ENCODE measurements at regions not wholly inside any gene's neighbourhood (a gene's known extent, or its start where the extent isn't known, plus 50 kb on each side); places are given as distances from the start of the nearest gene placed in this dataset.

DNA sequence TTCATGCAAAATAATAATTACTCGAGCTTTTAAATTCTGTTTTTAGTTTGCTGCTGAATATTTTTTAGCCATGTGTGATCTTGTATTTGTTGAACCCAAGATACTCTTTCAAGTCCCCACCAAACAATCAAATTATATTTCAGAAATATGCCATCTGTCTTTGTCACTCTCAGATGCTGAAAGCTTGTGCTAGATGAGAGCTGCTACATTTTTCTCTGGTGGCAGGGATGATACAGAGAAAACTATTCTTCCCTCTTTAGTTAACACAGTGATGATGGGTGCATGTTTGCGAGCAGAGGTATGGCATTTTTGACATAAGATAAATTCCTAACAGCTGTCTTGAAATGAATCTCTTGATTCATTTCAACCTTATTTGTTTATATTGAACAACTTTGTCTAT, 100.6 kb upstream of the NPHP3 start:
- H3K27ac ChIP-seq (ENCODE audit: insufficient read depth, low read length): no peak overlapping the region
- H3K9me3 ChIP-seq (ENCODE audit: control insufficient read depth, insufficient read depth, low read depth, low read length): no peaks in the 10 kb centered on the region
- DNase-seq (ENCODE audit: low read depth in 2 of 2): no peak
- H3K27me3 ChIP-seq (ENCODE audit: control insufficient read depth, insufficient read depth, low read length): no peaks in the 10 kb centered on the region
- H3K36me3 ChIP-seq (ENCODE audit: control insufficient read depth, insufficient read depth, low read length): no peaks in the 10 kb centered on the region
- H3K79me2 ChIP-seq (ENCODE audit: control insufficient read depth, insufficient read depth, low read length): no peaks in the 10 kb centered on the region
- no peaks in the 10 kb centered on the region for H4K20me1 ChIP-seq (ENCODE audit: control insufficient read depth, extremely low read depth, insufficient read depth, low read length)
- H3K4me1 ChIP-seq (ENCODE audit: control insufficient read depth, extremely low read depth, insufficient read depth, low read length): no peaks in the 10 kb centered on the region
- no peak overlapping the region for H3K9ac ChIP-seq (ENCODE audit: insufficient read depth, low read length)
- H3K4me3 ChIP-seq (replicated peaks in 1 of 4; ENCODE audit: control extremely low read depth in 1 of 4, insufficient read depth in 1 of 4, low read depth in 3 of 4, low read length in 4 of 4): no peak overlapping the region
- H3K4me2 ChIP-seq (ENCODE audit: extremely low read depth, insufficient read depth, low read length): no peak overlapping the region
- no peak overlapping the region for H2AFZ ChIP-seq (ENCODE audit: low read length)
- TF ChIP-seq, protein P1, sequence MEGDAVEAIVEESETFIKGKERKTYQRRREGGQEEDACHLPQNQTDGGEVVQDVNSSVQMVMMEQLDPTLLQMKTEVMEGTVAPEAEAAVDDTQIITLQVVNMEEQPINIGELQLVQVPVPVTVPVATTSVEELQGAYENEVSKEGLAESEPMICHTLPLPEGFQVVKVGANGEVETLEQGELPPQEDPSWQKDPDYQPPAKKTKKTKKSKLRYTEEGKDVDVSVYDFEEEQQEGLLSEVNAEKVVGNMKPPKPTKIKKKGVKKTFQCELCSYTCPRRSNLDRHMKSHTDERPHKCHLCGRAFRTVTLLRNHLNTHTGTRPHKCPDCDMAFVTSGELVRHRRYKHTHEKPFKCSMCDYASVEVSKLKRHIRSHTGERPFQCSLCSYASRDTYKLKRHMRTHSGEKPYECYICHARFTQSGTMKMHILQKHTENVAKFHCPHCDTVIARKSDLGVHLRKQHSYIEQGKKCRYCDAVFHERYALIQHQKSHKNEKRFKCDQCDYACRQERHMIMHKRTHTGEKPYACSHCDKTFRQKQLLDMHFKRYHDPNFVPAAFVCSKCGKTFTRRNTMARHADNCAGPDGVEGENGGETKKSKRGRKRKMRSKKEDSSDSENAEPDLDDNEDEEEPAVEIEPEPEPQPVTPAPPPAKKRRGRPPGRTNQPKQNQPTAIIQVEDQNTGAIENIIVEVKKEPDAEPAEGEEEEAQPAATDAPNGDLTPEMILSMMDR (conservative IDR thresholded peaks at IDR 0.05 in 1 of 2, IDR thresholded peaks at IDR 0.05 in 1 of 2; ENCODE audit: low read depth in 1 of 2, low read length in 2 of 2): no peak
- no peak for TF ChIP-seq EZH2 (IDR thresholded peaks at IDR 0.05; ENCODE audit: low read length, missing control alignments)

DNA sequence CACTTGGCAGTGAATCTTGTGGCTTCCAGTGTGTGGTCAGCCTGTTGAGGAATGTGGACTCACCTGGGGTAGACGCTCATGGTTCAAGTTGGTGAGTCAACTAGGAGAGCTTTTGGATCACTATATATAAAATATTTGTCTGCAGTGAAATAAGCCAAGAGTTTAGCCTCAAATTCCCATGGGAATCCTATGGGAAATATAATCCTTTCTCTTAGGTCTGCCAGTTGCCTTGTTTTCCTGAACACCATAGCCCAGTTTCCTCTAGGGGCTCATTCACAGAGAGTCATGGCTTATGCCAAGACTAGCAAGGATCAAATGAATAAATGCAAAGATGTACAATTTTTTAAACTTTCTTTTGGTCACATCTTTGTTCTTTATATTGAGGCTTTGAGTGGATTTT, 100.1 kb upstream of the NPHP3 start:
- H3K4me3 ChIP-seq (replicated peaks in 1 of 4; ENCODE audit: control extremely low read depth in 1 of 4, insufficient read depth in 1 of 4, low read depth in 3 of 4, low read length in 4 of 4): no peak overlapping the region
- H4K20me1 ChIP-seq (ENCODE audit: control insufficient read depth, extremely low read depth, insufficient read depth, low read length): no peaks in the 10 kb centered on the region
- no peak overlapping the region for H3K4me2 ChIP-seq (ENCODE audit: extremely low read depth, insufficient read depth, low read length)
- TF ChIP-seq EZH2 (IDR thresholded peaks at IDR 0.05; ENCODE audit: low read length, missing control alignments): no peak
- TF ChIP-seq, protein P1 (conservative IDR thresholded peaks at IDR 0.05 in 1 of 2, IDR thresholded peaks at IDR 0.05 in 1 of 2; ENCODE audit: low read depth in 1 of 2, low read length in 2 of 2): no peak
- H3K27ac ChIP-seq (ENCODE audit: insufficient read depth, low read length): no peak overlapping the region
- no peaks in the 10 kb centered on the region for H3K4me1 ChIP-seq (ENCODE audit: control insufficient read depth, extremely low read depth, insufficient read depth, low read length)
- DNase-seq (ENCODE audit: low read depth in 2 of 2): no peak
- no peaks in the 10 kb centered on the region for H3K36me3 ChIP-seq (ENCODE audit: control insufficient read depth, insufficient read depth, low read length)
- no peaks in the 10 kb centered on the region for H3K9me3 ChIP-seq (ENCODE audit: control insufficient read depth, insufficient read depth, low read depth, low read length)
- no peak overlapping the region for H2AFZ ChIP-seq (ENCODE audit: low read length)
- H3K9ac ChIP-seq (ENCODE audit: insufficient read depth, low read length): no peak overlapping the region
- H3K27me3 ChIP-seq (ENCODE audit: control insufficient read depth, insufficient read depth, low read length): no peaks in the 10 kb centered on the region
- no peaks in the 10 kb centered on the region for H3K79me2 ChIP-seq (ENCODE audit: control insufficient read depth, insufficient read depth, low read length)

- TF ChIP-seq EZH2 (IDR thresholded peaks at IDR 0.05; ENCODE audit: low read length, missing control alignments): no peak
- TF ChIP-seq, protein P1 (conservative IDR thresholded peaks at IDR 0.05 in 1 of 2, IDR thresholded peaks at IDR 0.05 in 1 of 2; ENCODE audit: low read depth in 1 of 2, low read length in 2 of 2): no peak
- H4K20me1 ChIP-seq (ENCODE audit: control insufficient read depth, extremely low read depth, insufficient read depth, low read length): no peaks in the 10 kb centered on the region
- H2AFZ ChIP-seq (ENCODE audit: low read length): no peak overlapping the region
- H3K79me2 ChIP-seq (ENCODE audit: control insufficient read depth, insufficient read depth, low read length): no peaks in the 10 kb centered on the region
- no peaks in the 10 kb centered on the region for H3K9me3 ChIP-seq (ENCODE audit: control insufficient read depth, insufficient read depth, low read depth, low read length)
- DNase-seq (ENCODE audit: low read depth in 2 of 2): no peak
- no peak overlapping the region for H3K27ac ChIP-seq (ENCODE audit: insufficient read depth, low read length)
- no peaks in the 10 kb centered on the region for H3K36me3 ChIP-seq (ENCODE audit: control insufficient read depth, insufficient read depth, low read length)
- H3K9ac ChIP-seq (ENCODE audit: insufficient read depth, low read length): no peak overlapping the region
- no peak overlapping the region for H3K4me2 ChIP-seq (ENCODE audit: extremely low read depth, insufficient read depth, low read length)
- no peak overlapping the region for H3K4me3 ChIP-seq (replicated peaks in 1 of 4; ENCODE audit: control extremely low read depth in 1 of 4, insufficient read depth in 1 of 4, low read depth in 3 of 4, low read length in 4 of 4)
- H3K4me1 ChIP-seq (ENCODE audit: control insufficient read depth, extremely low read depth, insufficient read depth, low read length): no peaks in the 10 kb centered on the region
- no peaks in the 10 kb centered on the region for H3K27me3 ChIP-seq (ENCODE audit: control insufficient read depth, insufficient read depth, low read length)
These were observed 99.1 kb upstream of the NPHP3 start for GRCh38 chr3:132821314-132821713.

Data from fibroblast of lung (primary cell).